ENCODE measurements at regions not wholly inside any gene's neighbourhood (a gene's known extent, or its start where the extent isn't known, plus 50 kb on each side); places are given as distances from the start of the nearest gene placed in this dataset.

DNA sequence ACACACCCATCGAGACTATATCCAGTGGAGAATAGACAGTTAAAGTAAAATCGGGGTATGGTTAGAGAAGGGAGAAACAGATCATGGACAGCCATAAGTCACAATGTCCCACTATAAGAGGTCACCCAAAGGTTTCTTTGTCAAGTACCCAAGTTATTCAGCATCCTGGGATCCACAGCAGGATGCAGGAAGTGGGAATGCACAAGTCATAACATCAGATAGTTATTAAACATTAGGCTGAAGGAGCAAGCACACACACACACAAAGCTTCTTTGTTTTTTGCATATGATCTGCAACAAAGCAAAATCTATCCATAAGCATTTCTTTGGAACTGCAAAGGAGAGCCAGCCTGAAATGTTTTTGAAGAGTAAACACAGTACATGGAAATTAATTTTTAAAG is 111.6 kb downstream of the NOC3L start:
- TF ChIP-seq, protein P1, sequence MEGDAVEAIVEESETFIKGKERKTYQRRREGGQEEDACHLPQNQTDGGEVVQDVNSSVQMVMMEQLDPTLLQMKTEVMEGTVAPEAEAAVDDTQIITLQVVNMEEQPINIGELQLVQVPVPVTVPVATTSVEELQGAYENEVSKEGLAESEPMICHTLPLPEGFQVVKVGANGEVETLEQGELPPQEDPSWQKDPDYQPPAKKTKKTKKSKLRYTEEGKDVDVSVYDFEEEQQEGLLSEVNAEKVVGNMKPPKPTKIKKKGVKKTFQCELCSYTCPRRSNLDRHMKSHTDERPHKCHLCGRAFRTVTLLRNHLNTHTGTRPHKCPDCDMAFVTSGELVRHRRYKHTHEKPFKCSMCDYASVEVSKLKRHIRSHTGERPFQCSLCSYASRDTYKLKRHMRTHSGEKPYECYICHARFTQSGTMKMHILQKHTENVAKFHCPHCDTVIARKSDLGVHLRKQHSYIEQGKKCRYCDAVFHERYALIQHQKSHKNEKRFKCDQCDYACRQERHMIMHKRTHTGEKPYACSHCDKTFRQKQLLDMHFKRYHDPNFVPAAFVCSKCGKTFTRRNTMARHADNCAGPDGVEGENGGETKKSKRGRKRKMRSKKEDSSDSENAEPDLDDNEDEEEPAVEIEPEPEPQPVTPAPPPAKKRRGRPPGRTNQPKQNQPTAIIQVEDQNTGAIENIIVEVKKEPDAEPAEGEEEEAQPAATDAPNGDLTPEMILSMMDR (IDR thresholded peaks at IDR 0.05): no peak
- TF ChIP-seq POLR2A (IDR thresholded peaks at IDR 0.05): no peak

Data from testis (tissue), 2 donors.